Kidney capillary endothelial cell (primary cell): ENCODE measurements at regions not wholly inside any gene's neighbourhood (a gene's known extent, or its start where the extent isn't known, plus 50 kb on each side); places are given as distances from the start of the nearest gene placed in this dataset.
A peak's percentile ranks its signal among the peaks of the same experiment; 100 is the strongest.

Source experiments
- DNase-seq: peaks from one replicate; pipeline ENCODE4 v3.0.0-alpha.2; 2018; ENCODE audit warnings: low spot score

DNA sequence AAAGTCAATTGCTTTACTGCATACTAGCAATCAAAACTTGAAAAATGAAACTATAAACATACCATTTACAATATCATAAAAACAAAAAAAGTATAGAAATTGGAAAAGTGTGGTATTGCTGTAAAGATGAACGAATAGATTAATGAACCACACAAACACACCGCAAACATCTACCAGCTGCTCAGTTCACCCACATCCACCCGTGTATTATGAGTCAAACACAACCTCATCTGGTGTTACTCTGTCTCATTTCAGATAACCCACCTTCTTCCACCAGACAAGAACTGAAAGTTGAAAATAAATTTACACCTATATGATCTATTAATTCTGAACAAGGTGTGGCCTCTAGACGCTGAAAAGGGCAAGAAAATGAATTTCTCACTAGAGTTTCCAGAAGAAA lies 53.3 kb downstream of the BLID start:
- DNase-seq: no peak

DNA sequence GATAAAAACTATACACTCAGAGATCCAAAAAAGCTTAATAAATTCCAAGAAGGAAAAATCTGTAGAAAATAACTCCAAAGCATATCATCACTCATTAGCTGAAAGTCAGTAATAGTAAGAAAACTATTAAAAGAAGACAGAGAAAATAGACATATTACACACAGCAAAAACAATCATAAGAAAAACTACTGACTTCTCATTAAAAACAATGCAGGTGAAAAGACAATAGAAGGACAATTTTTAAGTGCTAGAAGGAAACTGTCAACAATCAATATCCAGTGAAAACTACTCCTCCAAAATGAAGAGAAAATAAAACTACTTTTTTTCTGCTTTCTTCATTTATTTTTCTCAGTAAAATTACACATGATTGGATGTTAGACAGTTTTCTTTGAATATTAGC lies 56.5 kb downstream of the BLID start:
- no peak for DNase-seq

DNA sequence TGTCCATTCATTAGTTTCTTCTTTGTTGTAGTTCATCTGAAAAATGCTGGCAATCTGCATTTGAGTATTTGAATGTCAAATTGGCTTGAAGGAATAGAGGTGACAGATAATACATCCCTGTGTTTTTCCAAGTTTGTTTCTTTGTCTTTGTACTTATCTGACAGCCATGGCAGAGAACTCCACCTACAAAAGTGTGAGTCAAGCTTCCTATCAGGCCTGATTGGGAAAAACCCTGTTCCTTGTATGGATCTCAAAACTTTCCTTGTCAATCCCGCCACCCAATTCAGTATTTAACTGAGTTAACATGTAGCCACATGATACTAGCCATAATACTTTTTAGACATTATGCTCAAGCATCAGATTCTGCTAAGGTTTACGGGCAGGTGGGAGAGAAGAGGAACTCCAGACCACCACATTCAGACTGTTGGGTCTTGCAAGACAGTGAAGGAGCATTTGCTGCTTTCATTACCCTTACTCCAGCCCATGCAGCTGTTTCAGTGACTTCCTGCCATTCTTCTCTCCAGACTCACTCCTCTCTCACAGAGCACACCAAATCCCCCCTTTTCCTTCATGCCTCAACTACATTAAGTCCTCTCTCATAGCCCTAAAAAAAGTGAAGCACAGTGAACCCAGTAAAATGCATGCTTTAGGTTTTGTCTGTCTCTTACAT lies 65.9 kb downstream of the BLID start:
- DNase-seq: no peak

DNA sequence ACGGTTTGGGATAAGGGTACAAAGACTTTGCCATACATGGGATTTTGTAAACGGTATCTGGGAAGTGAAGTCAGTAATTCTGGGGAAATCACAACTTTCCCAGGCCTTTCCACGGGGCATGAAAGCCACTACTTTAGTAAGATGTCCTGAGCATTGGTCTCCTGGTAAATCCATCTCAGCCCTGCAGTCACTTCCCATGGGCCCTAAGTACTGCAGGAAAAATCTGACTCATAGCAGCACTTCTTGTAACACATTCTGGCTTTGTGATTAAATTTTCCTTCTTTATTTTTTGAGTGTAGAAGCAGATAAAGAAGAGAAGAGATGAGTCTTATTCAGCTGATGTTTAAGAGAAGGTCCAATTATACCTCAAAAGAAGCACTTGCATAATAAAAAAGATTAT lies 67.6 kb downstream of the BLID start:
- DNase-seq: no peak

DNA sequence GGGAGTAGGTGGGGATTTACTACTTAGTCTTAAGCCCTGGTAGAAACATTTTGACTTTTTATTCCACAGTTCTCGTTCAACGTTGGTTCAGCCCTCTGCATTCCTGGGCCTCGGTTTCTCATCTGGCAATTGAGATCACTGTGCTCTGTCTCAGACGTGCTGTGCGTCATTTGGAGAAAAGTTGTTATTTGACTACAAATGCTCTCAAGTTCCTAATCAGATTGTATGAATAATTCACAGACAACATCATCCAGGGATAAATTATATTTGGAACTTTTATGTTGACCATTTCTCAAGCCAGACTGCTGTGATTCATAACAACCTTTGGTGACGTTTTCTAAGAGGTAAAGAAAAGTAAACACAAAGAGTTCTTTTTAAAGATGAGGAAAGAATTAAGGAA lies 69.2 kb downstream of the BLID start:
- DNase-seq: no peak

DNA sequence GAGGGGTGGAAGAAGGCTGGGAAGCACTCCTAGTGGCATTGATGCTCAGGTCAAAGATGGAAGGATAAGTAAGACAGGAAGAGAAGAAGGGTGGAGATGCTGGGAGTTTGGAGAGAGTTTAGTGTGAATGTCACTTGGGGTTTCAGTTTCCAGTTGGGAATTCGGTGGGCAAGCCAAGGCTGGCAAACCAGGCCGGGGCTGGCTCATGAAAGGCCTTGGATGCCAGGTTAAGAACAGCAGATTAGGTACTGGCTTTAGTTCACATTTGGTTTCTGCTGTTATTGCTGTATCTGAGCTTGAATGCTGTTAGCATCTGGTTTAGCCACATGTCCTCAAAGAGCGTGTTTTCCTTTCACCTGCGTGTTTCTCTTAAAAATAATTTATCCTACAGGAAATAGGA lies 69.6 kb downstream of the BLID start:
- DNase-seq: no peak

DNA sequence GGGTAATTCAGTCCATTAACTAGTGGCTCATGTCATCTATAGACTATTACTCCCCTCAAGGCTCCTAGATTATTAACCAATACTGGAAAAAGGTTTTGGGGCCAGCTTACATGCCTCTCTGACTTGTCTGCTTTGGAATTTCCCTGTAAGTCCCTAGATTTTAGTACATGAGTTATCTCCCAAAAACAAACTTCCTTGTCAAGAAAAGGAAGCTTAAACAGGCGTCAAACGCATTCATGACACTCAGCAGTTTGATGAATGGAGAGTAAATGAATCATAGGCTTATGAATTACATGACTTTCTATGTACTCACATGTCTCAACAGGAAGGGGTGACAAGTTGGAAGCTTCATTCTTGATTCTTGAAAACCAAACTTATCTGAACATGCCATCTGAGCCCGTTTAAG lies 70.8 kb downstream of the BLID start:
- DNase-seq: peak; percentile 97

DNA sequence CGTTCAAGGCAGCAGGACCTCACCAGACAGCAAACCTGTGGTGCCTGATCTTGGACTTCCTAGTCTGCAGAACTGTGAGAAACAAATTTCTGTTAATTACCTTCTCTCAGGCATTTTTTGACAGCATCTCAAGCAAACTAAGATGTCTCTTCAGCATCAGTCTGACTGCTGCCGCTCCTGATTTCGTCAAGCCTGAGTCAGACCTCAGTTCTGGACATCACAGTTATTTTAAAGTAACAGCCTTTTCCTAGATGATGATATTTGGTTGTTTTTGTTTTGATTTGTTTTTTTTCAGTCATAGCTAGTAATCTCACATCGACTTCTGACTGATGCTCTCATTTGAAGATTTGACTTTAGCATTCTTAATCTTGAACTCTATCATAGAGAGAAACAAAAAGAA lies 71.9 kb downstream of the BLID start:
- peak; percentile 44 for DNase-seq

DNA sequence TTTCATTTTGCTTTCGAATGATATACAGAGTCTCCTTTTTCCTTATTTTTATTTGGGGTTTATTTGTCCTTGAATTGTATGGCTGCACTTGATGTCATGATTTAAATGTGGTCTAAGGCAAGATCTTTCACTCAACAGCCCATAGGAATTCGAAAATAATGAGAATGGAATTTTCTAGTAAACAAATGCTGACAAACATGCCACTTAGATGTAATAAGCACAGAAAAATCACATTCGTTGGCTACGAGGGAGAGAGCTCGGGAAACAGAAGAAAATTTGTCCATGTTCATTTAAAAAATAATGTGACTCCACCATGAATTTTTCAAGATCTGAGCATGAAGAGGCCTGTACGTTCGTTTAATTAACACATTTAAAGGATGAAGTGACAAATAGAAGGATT lies 73.0 kb downstream of the BLID start:
- no peak for DNase-seq

DNA sequence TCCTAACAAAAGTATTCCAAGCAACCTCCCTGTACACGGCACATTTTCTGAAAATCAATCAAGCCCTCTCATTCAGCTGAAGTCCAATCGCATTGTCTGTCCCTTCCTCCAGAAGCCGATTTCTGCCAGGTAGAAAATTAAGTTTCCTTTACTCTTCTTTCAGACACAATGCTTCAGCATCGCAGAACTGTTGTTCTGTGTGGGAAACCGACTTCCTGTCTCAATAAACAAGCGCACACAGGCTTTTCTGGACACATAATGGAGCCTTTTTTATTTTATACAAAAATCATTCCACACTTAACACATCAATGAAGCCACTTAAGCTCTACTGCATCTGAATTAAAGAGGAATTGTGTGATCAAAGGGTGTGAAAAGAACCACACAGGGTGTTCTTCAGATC lies 75.6 kb downstream of the BLID start:
- DNase-seq: no peak

DNA sequence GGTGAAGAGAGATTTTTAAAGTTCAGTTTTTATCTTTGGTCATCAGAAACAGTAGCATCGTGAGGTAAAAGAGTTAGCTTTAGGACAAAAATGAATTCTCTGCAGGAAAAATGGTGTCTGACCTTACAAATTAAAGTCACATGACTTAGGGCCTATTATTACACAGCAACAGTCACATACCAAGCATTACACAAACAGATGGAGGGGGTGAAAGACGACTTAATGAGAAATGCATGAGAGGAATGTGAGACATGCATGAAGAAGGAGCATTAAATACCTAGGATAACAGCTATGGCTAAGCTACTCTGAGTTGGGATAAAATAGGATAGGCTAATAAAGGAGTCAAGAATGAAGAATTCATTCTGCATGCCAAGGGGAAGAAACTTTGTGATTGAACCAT lies 77.5 kb downstream of the BLID start:
- no peak for DNase-seq

DNA sequence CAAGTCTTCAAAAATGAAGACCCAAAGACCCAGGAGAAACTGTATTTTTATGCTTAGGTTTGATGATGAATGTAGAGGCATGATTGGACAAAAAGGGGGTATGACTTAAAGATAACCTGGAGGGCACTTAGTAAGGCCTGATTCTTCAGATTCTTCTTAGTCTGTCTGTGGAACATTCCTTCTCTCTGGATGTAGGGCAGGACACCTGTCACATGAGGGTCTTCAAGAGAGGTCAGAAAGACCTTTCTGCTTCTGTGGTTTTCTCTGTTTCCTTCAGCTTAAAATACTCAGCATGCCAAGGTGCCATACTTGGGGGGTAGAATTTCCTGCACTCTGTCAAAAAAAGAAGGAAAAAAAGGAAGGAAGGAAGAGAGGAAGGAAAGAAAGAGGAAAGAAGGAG lies 78.1 kb downstream of the BLID start:
- no peak for DNase-seq

DNA sequence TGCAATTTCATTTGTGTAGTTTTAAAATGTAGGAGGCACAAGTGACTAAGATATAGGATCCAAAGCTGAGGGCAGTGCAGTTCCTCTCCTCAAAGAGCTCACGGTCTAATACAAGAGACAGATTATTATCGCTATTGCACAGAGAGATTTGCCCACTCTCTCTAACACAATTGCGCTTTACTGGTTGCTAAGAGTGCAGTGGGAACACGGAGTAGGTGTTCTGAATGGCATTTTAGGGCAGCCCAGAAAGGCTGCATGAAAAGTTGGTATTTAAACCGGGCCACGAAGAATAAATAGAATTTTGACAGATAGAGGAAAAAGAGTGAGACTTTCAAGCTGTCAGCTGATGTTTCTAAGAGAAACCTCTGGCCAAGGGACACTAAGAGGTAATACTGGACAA lies 79.5 kb downstream of the BLID start:
- DNase-seq: no peak

DNA sequence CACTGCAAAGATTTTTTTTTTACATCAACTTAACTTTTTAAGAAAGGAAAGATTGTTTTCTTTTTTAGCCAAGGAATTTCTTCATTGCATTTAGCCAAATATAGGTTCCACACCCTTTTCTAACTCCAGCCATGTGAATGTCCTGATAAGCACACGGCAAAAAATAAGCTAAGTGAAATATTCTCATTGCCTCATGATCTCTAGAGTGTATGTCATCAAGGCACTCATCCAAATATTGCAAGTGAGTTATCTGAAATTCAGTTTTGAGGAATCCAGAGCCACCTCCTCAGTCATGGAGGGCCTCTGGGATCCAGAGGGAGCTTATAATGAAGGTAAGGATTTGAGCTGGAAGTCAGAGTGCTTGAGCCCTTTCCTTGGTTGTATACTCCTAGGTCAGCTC lies 80.0 kb downstream of the BLID start:
- no peak for DNase-seq

DNA sequence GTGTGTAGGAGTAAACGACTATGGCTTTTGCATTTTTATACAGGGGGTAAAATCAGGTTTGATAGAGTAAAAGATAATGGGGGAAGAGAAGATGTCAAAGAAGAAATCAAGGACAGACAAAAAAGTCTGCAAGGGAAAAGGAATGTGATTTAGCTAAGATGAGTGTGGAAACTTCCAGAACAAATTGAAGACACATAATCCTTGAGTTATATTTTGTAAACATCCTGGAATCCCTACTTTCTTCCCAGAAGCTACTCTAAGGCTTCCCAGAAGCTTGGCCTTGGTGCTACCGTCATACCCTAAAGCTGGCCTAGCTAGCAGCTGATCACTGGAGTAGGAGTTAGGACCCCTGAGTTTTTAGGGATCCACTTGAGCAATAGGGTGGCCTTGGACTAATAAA lies 82.4 kb downstream of the BLID start:
- DNase-seq: no peak

DNA sequence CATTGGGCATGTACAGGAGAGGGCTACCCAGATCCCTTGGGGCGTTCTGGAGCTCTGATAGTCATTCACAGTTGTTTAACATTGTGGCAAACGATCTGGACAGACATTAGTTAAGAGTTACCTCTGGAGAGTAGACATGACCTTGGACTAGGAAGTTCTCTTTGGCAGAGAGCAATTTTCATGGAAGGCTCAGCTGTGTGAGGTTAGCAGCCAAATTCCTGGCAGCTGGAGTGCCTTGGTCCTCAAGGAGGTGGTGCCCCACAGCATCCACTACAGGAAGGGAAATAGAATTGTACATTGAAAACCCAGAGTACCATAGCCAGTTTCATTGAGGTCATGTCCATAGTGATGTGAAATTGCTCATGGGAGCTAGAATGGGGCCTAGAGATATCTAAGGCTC lies 82.8 kb downstream of the BLID start:
- no peak for DNase-seq

DNA sequence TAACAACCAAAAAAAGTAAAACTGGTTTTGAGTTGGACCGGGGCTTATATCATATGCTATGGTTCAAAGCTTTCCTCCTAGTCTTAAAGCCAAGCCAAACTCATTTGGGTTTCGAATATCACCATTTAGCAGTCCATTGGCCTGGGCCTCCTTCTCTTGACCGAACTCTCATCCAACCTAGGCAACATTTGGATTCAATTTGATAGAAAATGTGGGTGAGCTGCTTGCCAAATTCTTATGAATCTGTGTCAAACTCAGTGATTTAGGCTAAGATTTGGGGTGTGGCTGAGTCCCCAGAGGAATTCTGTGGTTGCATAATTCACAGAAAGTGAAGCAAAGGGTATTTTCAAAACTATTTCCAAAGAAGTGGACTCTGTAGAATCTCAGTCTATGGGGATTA lies 83.7 kb downstream of the BLID start:
- DNase-seq: no peak

DNA sequence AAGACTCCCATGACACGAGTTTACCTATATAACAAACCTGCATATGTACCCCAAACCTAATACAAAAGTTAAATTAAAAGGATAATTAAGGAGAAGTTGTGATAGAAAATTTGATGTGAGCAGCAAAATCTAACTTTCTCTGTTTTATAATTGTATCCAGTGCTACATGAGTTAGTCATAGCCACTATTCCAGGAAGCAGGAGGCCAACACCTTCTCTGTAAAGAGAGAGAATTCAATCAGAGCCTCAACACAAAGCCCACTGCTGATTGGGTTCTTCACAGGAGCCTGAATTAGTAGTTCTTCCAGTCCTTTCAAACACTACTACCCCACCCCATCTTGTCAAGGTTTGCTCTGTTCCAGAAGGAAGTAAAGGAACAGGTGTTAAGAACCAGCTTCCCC lies 84.2 kb downstream of the BLID start:
- no peak for DNase-seq

DNA sequence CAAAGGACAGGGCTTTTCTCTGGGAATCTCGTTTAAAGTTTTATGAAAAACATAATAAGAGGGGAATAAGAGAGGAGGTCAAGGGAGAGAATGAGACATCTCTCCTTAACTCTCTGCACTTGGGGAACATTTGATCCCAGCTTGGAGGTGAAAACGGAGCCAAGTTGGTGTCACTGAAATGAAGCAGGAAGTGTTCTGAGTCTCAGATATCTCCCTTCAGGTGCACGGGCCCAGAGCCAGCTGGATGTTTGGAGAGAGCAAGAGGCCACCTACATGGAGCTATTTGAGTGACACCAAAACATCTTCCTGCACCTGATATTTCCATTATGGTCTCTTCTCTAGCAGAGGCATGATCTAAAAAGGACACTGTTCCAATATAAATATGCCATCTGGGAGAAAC lies 85.7 kb downstream of the BLID start:
- no peak for DNase-seq

DNA sequence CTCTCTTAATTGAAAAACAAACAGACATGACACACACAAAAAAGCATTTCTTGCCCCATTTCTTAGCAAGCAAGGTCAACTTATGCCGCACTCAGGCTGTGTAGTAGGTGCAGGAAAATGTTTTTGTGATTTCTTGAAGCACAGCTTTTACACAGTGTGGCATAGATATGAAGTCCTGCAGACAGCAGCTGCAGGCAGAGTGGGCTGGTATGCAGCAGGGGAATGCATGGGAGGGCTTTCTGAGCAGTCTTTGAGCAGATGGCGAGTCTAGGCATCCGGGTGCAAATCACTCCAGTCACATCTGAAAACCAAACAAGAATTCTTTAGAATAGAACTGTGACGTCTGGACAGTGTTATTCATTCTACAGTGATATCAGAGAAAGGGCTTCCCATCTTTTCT lies 87.5 kb downstream of the BLID start:
- DNase-seq: no peak

DNA sequence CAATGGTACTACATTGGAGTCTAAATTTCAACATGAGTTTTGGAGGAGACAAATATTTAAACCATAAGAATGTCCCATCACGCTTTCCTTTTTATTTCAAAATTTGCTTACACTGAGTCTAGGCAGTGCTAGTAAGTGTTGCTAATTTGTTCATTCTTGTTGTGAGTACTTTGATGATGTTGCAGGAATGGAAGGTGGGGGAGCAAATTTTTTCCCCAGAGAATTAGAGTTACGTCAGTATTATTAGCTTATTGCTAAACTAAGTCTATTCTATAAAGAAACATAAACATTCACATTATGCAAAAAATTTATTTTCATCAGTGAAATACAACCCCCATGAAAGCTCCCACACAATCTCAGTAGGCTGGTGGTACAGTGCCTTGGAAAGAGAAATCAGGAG lies 88.0 kb downstream of the BLID start:
- no peak for DNase-seq

DNA sequence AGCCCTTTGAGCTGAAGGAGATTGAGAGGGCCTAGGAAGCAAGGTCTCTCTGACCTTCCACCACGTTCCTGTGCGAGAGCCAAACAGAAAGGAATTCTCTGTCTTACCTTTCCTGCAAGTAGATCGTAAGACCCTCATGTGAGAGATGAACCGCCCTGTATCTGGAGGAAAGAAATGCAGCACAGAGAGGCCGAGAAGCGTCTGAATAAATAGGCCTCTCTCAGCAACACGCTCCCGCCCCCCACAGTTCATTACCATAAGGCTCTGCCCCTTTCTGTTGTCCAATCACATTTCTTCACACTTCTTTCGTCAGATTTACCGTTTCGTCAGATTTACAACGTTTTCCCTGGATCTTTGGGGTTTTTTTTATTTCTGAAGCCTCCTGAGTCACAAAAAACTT lies 90.3 kb downstream of the BLID start:
- DNase-seq: no peak

DNA sequence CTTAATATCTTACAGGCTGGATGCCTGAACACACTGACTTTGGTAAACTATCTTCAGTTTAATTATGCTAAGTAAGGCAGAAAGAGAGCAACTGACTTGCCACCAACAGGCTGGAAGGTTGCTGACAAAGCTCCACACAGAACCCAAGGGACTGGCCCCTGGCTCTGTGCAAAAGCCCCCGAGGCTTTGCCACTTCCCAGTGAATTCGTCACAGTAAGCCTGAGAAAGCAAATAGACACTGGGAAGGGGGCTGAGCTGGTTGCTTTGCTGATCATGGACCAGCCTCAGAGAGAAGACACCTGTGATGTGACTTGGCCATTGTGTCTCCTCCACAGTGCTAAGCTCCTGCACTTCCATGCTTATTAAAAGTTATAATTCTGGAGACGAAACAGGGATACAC lies 91.7 kb downstream of the BLID start:
- no peak for DNase-seq

DNA sequence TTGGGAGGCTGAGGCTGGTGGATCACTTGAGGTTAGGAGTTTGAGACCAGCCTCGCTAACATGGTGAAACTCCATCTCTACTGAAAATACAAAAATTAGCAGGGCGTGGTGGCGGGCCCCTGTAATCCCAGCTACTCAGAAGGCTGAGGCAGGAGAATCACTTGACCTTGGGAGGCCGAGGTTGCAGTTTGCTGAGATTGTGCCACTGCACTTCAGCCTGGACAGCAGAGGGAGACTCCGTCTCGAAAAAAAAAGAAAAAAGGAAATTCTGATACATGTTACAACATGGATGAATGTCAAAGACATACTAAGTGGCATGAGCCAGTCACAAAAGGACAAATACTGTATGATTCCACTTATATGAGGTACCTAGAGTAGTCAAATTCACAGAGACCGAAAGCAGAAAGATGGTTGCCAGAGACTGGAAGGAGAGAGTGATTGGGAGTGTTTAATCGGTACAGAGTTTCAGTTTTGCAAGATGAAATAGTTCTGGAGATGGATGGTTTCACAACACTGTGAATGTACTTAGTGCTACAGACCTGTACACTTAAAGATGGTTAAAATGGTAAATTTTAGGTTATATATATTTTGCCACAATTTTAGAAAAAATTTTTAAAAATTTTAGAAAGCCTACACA lies 92.3 kb downstream of the BLID start:
- no peak for DNase-seq
